ENCODE measurements at regions not wholly inside any gene's neighbourhood (a gene's known extent, or its start where the extent isn't known, plus 50 kb on each side); places are given as distances from the start of the nearest gene placed in this dataset.

GRCh38 chr2:219692521-219692920 lies 65.1 kb downstream of the SLC4A3 start:
- DNase-seq = no peak
- Histone ChIP-seq H4K20me1 (ENCODE audit: insufficient read depth) (no peaks in the 10 kb centered on the region), H3K9ac (no peak overlapping the region), H3F3A (ENCODE audit: insufficient read depth) (peaks cover 5% of the 10 kb centered on the region; the same call in 1 of the 2 replicates), H3K4me2 (ENCODE audit: unreplicated experiment) (no peak overlapping the region), H3K79me2 (ENCODE audit: insufficient read depth) (no peaks in the 10 kb centered on the region), H3K9me3 (ENCODE audit: low read depth) (no peaks in the 10 kb centered on the region), H3K4me1 (ENCODE audit: insufficient read depth) (no peaks in the 10 kb centered on the region; the same call in 1 of the 2 replicates), H3K9me2 (ENCODE audit: insufficient read depth) (no peaks in the 10 kb centered on the region), H3K27ac (no peak overlapping the region), H3K27me3 (replicated peaks; ENCODE audit: insufficient read depth) (peaks cover 30% of the 10 kb centered on the region), H2AFZ (no peak overlapping the region), H3K36me3 (ENCODE audit: low read depth) (no peaks in the 10 kb centered on the region), H3K4me3 (no peak overlapping the region)
- TF ChIP-seq EZH2 (IDR thresholded peaks at IDR 0.05; ENCODE audit: insufficient read depth, poor library complexity, severe bottlenecking) = no peak
- no peak for TF ChIP-seq EZH2phosphoT487 (IDR thresholded peaks at IDR 0.05; ENCODE audit: insufficient read depth, low read depth)
- in situ Hi-C loops (cut with MboI) = no loop called here
- WGBS, 2 experiments (ENCODE audit: low coverage in 1 of 2, low lambda C conversion rate in 2 of 2, missing lambda C conversion rate in 2 of 2) = 45 to 47% methylated on average over 5 of the region's 5 CpGs

GRCh38 chr2:219695145-219695709 lies 67.8 kb downstream of the SLC4A3 start:
- H3K9ac ChIP-seq = no peak overlapping the region
- H3K9me2 ChIP-seq (ENCODE audit: insufficient read depth) = no peaks in the 10 kb centered on the region
- H3K27ac ChIP-seq = no peak overlapping the region
- TF ChIP-seq EZH2 (IDR thresholded peaks at IDR 0.05; ENCODE audit: insufficient read depth, poor library complexity, severe bottlenecking) = no peak
- TF ChIP-seq EZH2phosphoT487 (IDR thresholded peaks at IDR 0.05; ENCODE audit: insufficient read depth, low read depth) = no peak
- H3K79me2 ChIP-seq (ENCODE audit: insufficient read depth) = no peaks in the 10 kb centered on the region
- WGBS, 2 experiments (ENCODE audit: low coverage in 1 of 2, low lambda C conversion rate in 2 of 2, missing lambda C conversion rate in 2 of 2) = 10 to 12% methylated on average over 3 of the region's 3 CpGs
- no peak overlapping the region for H2AFZ ChIP-seq
- H3K4me1 ChIP-seq (ENCODE audit: insufficient read depth) = no peaks in the 10 kb centered on the region
- in situ Hi-C loops (cut with MboI) = no loop called here
- DNase-seq = no peak
- no peaks in the 10 kb centered on the region for H3K36me3 ChIP-seq (ENCODE audit: low read depth)
- H3K4me3 ChIP-seq = no peak overlapping the region
- no peaks in the 10 kb centered on the region for H3F3A ChIP-seq (ENCODE audit: insufficient read depth)
- no peak overlapping the region for H3K4me2 ChIP-seq (ENCODE audit: unreplicated experiment)
- peaks cover 42% of the 10 kb centered on the region for H3K27me3 ChIP-seq (replicated peaks; ENCODE audit: insufficient read depth)
- H4K20me1 ChIP-seq (ENCODE audit: insufficient read depth) = no peaks in the 10 kb centered on the region
- H3K9me3 ChIP-seq (ENCODE audit: low read depth) = no peaks in the 10 kb centered on the region

GRCh38 chr2:219697811-219698747 lies 70.6 kb downstream of the SLC4A3 start:
- H3K9ac ChIP-seq = no peak overlapping the region
- no peak for DNase-seq
- no peaks in the 10 kb centered on the region for H3F3A ChIP-seq (ENCODE audit: insufficient read depth)
- peaks cover 30% of the 10 kb centered on the region for H3K27me3 ChIP-seq (replicated peaks; ENCODE audit: insufficient read depth)
- H3K4me3 ChIP-seq = no peak overlapping the region
- H3K27ac ChIP-seq = no peak overlapping the region
- H3K79me2 ChIP-seq (ENCODE audit: insufficient read depth) = no peaks in the 10 kb centered on the region
- no peaks in the 10 kb centered on the region for H3K36me3 ChIP-seq (ENCODE audit: low read depth)
- H3K9me2 ChIP-seq (ENCODE audit: insufficient read depth) = no peaks in the 10 kb centered on the region
- no peaks in the 10 kb centered on the region for H3K9me3 ChIP-seq (ENCODE audit: low read depth)
- no peaks in the 10 kb centered on the region for H4K20me1 ChIP-seq (ENCODE audit: insufficient read depth)
- no peak for TF ChIP-seq EZH2 (IDR thresholded peaks at IDR 0.05; ENCODE audit: insufficient read depth, poor library complexity, severe bottlenecking)
- in situ Hi-C loops (cut with MboI) = no loop called here
- H2AFZ ChIP-seq = no peak overlapping the region
- 6 to 7% methylated on average over 12 of the region's 12 CpGs for WGBS, 2 experiments (ENCODE audit: low coverage in 1 of 2, low lambda C conversion rate in 2 of 2, missing lambda C conversion rate in 2 of 2)
- H3K4me2 ChIP-seq (ENCODE audit: unreplicated experiment) = no peak overlapping the region
- H3K4me1 ChIP-seq (ENCODE audit: insufficient read depth) = 0 out of 2 replicates have a peak, but pooled peaks cover 4% of the 10 kb centered on the region

- Histone ChIP-seq H3K79me2 (ENCODE audit: insufficient read depth) (no peaks in the 10 kb centered on the region), H3F3A (ENCODE audit: insufficient read depth) (no peaks in the 10 kb centered on the region), H3K4me3 (no peak overlapping the region), H3K9me3 (ENCODE audit: low read depth) (no peaks in the 10 kb centered on the region), H2AFZ (no peak overlapping the region), H3K27ac (no peak overlapping the region), H4K20me1 (ENCODE audit: insufficient read depth) (no peaks in the 10 kb centered on the region), H3K4me1 (ENCODE audit: insufficient read depth) (0 out of 2 replicates have a peak, but pooled peaks cover 4% of the 10 kb centered on the region), H3K4me2 (ENCODE audit: unreplicated experiment) (no peak overlapping the region), H3K27me3 (replicated peaks; ENCODE audit: insufficient read depth) (peaks cover 31% of the 10 kb centered on the region), H3K36me3 (ENCODE audit: low read depth) (no peaks in the 10 kb centered on the region), H3K9ac (no peak overlapping the region), H3K9me2 (ENCODE audit: insufficient read depth) (no peaks in the 10 kb centered on the region)
- 58 to 61% methylated on average over 15 of the region's 15 CpGs for WGBS, 2 experiments (ENCODE audit: low coverage in 1 of 2, low lambda C conversion rate in 2 of 2, missing lambda C conversion rate in 2 of 2)
- in situ Hi-C loops (cut with MboI) = no loop called here
- DNase-seq = no peak
- no peak for TF ChIP-seq EZH2 (IDR thresholded peaks at IDR 0.05; ENCODE audit: insufficient read depth, poor library complexity, severe bottlenecking)
- TF ChIP-seq EZH2phosphoT487 (IDR thresholded peaks at IDR 0.05; ENCODE audit: insufficient read depth, low read depth) = no peak
Measured at GRCh38 chr2:219698748-219699439, 71.5 kb downstream of the SLC4A3 start.
